Large intestine (tissue), 3 donors: ENCODE measurements at regions not wholly inside any gene's neighbourhood (a gene's known extent, or its start where the extent isn't known, plus 50 kb on each side); places are given as distances from the start of the nearest gene placed in this dataset.

ENCODE experiments used
- DNase-seq, 2 donors: peaks; one replicate each; pipeline versions ENCODE4 v3.0.0 to v3.0.0-alpha.2; 2013
- H3K27ac ChIP-seq: one replicate; pipeline ENCODE4 v1.5.1; 2013; ENCODE audit warnings: low read length
- H3K27me3 ChIP-seq: 2 replicates; pipeline ENCODE4 v1.6.1; 2013; ENCODE audit warnings: low read length; ENCODE audit not compliant: control insufficient read depth, insufficient read depth
- H3K36me3 ChIP-seq: 2 replicates; pipeline ENCODE4 v1.6.1; 2013; ENCODE audit warnings: low read length; ENCODE audit not compliant: control insufficient read depth, insufficient read depth
- H3K4me1 ChIP-seq: one replicate; pipeline ENCODE4 v1.6.1; 2013; ENCODE audit warnings: low read length; ENCODE audit not compliant: control insufficient read depth, insufficient read depth
- H3K4me3 ChIP-seq: one replicate; pipeline ENCODE4 v1.5.1; 2013; ENCODE audit warnings: low read length
- H3K9me3 ChIP-seq: one replicate; pipeline ENCODE4 v1.6.1; 2013; ENCODE audit warnings: mild to moderate bottlenecking, low read depth, low read length, moderate library complexity; ENCODE audit not compliant: control insufficient read depth
- WGBS: methylation state at CpG from one replicate; pipeline ENCODE4 v1.1.5; 2013; ENCODE audit warnings: low lambda C conversion rate; ENCODE audit not compliant: insufficient coverage; 5-methylcytosine and 5-hydroxymethylcytosine counted together

DNA sequence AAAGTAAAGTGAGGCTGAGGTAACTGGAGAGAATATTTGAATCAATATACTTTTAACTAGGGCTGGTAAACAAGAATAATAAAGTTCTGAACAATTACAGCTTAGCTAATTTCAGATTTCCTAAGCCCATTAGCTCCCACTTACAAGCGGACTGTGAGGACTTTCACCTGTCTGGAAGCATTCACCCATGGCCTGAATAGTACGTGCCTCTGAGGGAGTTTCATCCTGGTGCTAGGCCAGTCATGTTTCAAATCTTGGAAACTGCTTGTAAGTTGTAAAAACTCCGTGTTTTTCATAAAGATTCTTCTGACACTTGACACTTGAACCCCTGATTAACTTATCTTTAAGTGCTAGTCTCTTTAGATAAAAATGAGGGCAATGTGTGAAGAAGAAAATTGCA, 975.2 kb upstream of the GHITM start:
- WGBS: 60% methylated on average over 1 of the region's 3 CpGs
- no peaks in the 10 kb centered on the region for H3K27me3 ChIP-seq
- no peaks in the 10 kb centered on the region for H3K36me3 ChIP-seq
- no peak for DNase-seq
- H3K4me1 ChIP-seq: no peaks in the 10 kb centered on the region
- H3K27ac ChIP-seq: no peak overlapping the region
- no peak overlapping the region for H3K4me3 ChIP-seq
- no peaks in the 10 kb centered on the region for H3K9me3 ChIP-seq

DNA sequence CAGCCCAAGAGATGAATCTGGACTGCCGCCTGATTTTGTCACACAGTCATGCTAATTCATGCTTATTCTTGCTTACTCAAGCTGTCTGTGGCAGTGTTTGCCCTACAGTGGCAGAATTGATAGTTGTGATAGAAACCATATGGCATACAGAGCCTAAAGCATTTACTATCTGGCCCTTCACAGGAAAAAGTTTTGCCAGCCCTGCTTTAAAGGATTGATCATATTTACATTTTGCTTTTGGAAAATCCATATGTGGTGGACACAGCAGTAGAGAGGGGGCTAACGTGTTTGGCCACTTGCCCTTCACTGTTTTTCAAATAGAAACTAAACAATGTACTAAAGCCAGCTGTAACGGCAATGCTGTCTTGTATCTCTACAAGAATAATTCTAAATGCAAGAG, 974.0 kb upstream of the GHITM start:
- no peaks in the 10 kb centered on the region for H3K27me3 ChIP-seq
- no peaks in the 10 kb centered on the region for H3K9me3 ChIP-seq
- H3K27ac ChIP-seq: no peak overlapping the region
- H3K4me1 ChIP-seq: no peaks in the 10 kb centered on the region
- WGBS: 10% methylated on average over 1 of the region's 3 CpGs
- no peaks in the 10 kb centered on the region for H3K36me3 ChIP-seq
- no peak overlapping the region for H3K4me3 ChIP-seq
- DNase-seq: peak in 1 of 2 donors; percentile 6

DNA sequence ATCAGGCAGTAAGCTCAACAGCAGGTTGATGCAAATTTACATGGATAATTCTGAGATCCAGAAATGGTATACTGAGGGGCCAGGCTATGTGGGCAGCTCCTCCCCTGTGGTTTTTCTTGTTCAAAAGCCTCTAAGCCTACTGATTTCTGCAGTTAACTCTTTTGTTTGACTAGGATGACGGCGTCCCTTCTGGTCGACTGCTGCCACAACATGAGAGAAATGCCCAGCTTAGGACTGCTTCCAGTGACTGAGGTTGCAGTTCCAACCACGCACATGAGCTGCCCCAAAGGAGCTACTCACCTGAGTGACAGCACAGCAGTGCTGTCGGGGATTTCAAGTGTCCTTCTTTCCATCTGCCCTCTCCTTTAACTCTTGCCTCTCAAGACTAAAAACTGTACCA, 973.0 kb upstream of the GHITM start:
- no peak overlapping the region for H3K27ac ChIP-seq
- no peaks in the 10 kb centered on the region for H3K9me3 ChIP-seq
- no peak for DNase-seq
- H3K36me3 ChIP-seq: no peaks in the 10 kb centered on the region
- WGBS: 30% methylated on average over 2 of the region's 5 CpGs
- no peak overlapping the region for H3K4me3 ChIP-seq
- H3K27me3 ChIP-seq: no peaks in the 10 kb centered on the region
- H3K4me1 ChIP-seq: no peaks in the 10 kb centered on the region

DNA sequence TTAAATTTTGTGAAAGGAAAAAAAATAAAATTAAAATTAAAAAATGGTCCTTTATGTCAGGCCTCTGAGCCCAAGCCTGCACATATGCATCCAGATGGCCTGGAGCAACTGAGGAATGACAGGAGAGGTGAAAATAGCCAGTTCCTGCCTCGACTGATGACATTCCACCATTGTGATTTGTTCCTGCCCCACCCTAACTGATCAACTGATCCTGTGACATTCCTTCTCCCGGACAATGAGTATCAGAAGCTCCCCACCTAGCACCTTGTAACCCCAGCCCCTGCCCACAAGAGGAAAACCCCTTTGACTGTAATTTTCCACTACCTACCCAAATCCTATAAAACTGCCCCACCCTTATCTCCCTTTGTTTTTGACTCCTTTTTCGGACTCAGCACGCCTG, 972.2 kb upstream of the GHITM start:
- no peaks in the 10 kb centered on the region for H3K9me3 ChIP-seq
- DNase-seq: no peak
- no peak overlapping the region for H3K27ac ChIP-seq
- 83% methylated on average over 2 of the region's 4 CpGs for WGBS
- H3K4me1 ChIP-seq: no peaks in the 10 kb centered on the region
- no peak overlapping the region for H3K4me3 ChIP-seq
- no peaks in the 10 kb centered on the region for H3K27me3 ChIP-seq
- no peaks in the 10 kb centered on the region for H3K36me3 ChIP-seq

DNA sequence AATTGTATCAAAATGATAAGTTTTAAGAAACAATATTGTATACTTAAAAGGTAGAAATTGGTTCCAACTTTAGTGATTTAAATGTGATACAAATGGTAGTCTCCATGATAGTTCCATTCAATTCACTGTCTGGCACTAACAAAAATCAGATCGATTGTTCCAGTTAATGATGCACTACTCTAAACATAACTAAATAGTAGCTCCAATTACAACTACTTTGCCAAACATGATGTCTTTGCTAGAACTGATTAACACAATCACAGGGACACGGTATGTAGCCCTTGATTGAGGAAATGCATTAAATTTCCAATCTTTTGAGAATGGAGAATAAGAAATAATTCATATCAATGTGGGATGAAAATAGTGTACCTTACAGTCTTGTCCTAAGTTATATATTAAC, 962.4 kb upstream of the GHITM start:
- WGBS: 80% methylated on average over 2 of the region's 2 CpGs
- DNase-seq: no peak
- no peak overlapping the region for H3K4me3 ChIP-seq
- H3K27ac ChIP-seq: no peak overlapping the region
- H3K4me1 ChIP-seq: no peaks in the 10 kb centered on the region
- H3K36me3 ChIP-seq: no peaks in the 10 kb centered on the region
- no peaks in the 10 kb centered on the region for H3K9me3 ChIP-seq
- no peaks in the 10 kb centered on the region for H3K27me3 ChIP-seq

DNA sequence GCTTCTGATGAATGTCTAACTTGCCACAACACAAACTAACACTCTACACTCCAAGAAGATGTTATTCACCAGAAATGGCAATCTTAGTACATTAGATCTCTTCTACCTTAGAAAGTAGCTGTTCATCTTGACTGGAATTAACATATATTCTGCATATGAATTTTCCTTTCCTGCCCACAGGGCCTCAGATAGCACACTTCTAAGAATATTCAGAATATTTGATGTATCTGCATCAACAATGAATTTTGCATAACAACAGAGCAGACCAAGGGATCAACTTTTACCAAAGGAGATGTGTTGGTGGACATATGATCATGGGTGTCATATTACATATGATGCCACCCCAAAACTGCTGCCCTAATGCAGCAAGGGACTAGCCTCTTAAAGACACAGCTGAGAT, 960.8 kb upstream of the GHITM start:
- no peaks in the 10 kb centered on the region for H3K4me1 ChIP-seq
- H3K9me3 ChIP-seq: no peaks in the 10 kb centered on the region
- H3K4me3 ChIP-seq: no peak overlapping the region
- H3K27ac ChIP-seq: no peak overlapping the region
- DNase-seq: no peak
- H3K36me3 ChIP-seq: no peaks in the 10 kb centered on the region
- H3K27me3 ChIP-seq: no peaks in the 10 kb centered on the region

DNA sequence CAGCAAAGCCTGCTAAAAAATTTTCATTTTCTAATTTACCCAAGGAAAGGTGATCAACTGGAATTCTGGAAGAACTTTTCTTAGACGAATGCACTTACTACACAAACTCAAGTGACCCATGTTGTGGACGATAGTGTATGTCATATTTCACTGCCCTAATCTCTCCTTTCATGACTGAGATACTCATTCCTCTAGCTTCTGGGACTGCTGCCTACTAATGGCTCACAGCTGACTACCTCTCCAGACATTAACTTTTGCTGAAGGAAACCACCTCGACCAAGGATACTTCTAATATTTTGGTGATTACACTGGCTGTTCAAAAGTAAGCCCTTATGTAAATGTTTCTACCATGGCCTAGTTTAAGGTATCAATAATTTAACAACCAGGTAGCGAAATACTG, 959.9 kb upstream of the GHITM start:
- H3K27me3 ChIP-seq: no peaks in the 10 kb centered on the region
- WGBS: 80% methylated on average over 1 of the region's 4 CpGs

DNA sequence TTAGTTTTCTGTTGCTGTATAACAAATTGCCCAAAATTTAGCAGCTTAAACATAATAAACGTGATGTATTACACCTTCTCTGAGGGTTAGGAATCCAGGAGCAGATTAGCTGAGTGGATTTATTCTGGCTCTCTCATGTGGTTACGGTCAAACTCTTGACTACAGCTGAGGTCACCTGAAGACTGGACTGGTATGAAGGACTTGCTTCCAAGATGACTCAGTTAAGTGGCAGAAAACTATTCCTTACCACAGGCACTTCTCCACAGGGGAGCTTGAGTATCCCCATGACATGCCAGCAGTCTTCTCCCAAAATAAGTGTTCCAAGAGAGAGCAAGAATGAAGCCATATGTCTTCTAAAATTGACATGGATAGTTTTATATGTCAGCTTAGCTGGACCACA, 957.2 kb upstream of the GHITM start:
- Histone ChIP-seq H3K36me3 (no peaks in the 10 kb centered on the region), H3K4me1 (no peaks in the 10 kb centered on the region), H3K27ac (no peak overlapping the region), H3K4me3 (no peak overlapping the region), H3K9me3 (no peaks in the 10 kb centered on the region), H3K27me3 (no peaks in the 10 kb centered on the region)
- no CpG with 5 or more reads among the region's 2 CpGs for WGBS
- no peak for DNase-seq

More for the DNA sequence above, 959.9 kb upstream of the GHITM start:
- no peak overlapping the region for H3K4me3 ChIP-seq
- DNase-seq: no peak
- no peaks in the 10 kb centered on the region for H3K4me1 ChIP-seq
- no peaks in the 10 kb centered on the region for H3K36me3 ChIP-seq
- no peaks in the 10 kb centered on the region for H3K9me3 ChIP-seq
- H3K27ac ChIP-seq: no peak overlapping the region

DNA sequence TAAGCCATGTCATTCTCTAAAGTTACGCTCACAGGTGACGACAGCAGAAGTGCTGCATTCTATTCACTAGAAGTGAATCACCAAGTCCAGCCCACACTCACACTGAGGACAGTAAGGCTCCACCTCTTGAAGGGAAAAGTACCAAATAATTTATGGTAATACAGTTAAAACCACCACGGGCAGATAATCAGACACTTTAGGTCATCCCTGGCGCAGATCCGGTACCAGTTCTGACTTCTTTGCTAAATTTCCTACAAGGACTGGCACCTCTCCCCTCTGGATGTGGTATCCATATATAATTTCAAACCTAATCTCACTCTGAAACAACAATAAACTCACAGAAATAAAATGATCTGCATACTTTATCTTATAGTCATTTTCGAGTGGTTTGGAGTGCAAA, 954.7 kb upstream of the GHITM start:
- Histone ChIP-seq H3K36me3 (no peaks in the 10 kb centered on the region), H3K4me1 (no peaks in the 10 kb centered on the region), H3K4me3 (no peak overlapping the region), H3K27me3 (no peaks in the 10 kb centered on the region), H3K9me3 (no peaks in the 10 kb centered on the region), H3K27ac (no peak overlapping the region)
- WGBS: 90% methylated on average over 2 of the region's 6 CpGs
- no peak for DNase-seq

DNA sequence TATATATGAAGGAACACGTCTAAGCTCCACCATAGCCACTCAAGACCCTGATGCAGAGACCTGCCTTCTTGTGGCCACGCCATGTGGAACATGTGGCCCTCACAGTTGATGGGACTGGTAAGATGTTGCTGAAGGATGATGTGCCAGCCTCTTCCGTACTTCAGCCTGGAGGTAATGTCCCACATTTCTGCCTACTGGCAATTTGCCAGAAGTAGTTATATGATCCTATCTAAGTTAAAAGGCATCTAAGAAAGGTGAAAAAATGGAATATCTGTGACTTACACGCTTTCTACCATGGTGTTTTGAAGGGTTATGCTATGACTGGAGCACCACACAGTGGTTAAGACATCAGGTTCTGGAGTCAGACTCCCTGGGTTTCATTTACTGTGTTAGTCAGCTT, 948.7 kb upstream of the GHITM start:
- H3K36me3 ChIP-seq: no peaks in the 10 kb centered on the region
- H3K27me3 ChIP-seq: no peaks in the 10 kb centered on the region
- 93% methylated on average over 2 of the region's 4 CpGs for WGBS
- no peak overlapping the region for H3K27ac ChIP-seq
- no peaks in the 10 kb centered on the region for H3K9me3 ChIP-seq
- H3K4me1 ChIP-seq: no peaks in the 10 kb centered on the region
- DNase-seq: no peak
- no peak overlapping the region for H3K4me3 ChIP-seq

DNA sequence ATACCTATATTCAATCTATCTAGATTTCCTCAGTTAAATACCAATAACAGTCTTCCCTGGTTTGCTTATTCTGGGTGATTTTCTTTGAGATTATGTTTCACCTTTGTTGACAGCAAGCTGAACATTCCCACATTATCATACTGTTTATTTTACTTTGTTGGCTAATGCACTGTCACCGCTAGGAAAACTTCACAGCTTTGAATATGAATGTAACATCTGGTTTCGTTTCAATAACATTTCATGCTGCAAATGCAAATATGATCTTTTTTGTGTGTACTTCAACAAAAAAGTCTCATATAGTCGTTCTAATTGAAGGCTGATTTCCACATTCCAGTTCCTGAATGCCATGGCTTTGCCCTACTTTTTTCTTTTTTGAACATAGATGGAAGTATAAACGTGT, 946.3 kb upstream of the GHITM start:
- Histone ChIP-seq H3K27ac (no peak overlapping the region), H3K27me3 (no peaks in the 10 kb centered on the region), H3K9me3 (no peaks in the 10 kb centered on the region), H3K36me3 (no peaks in the 10 kb centered on the region), H3K4me3 (no peak overlapping the region), H3K4me1 (no peaks in the 10 kb centered on the region)
- no peak for DNase-seq
- 47% methylated on average over 2 of the region's 4 CpGs for WGBS
